HCT116 (cell line): ENCODE measurements at regions not wholly inside any gene's neighbourhood (a gene's known extent, or its start where the extent isn't known, plus 50 kb on each side); places are given as distances from the start of the nearest gene placed in this dataset.

Experiments used
- ATAC-seq: fragments of 200-7000 bp; cut with Tn5 transposase; 2 replicates; pipeline ENCODE4 v1.9.1; 2020; ENCODE audit warnings: mild to moderate bottlenecking, moderate library complexity
- BruUV-seq: library from RNA; stranded (reverse); fragments of 400-500 nt; replicated peaks from 2 replicates; lab custom pipeline; 2021; lab: Mats Ljungman, UMichigan
- CTCF ChIA-PET: fragments of 300-600 bp; sonication (Branson Sonifier 250); formaldehyde crosslinking; loops from one replicate; lab custom pipeline; 2021; ENCODE audit warnings: antibody characterized with exemption; lab: Charles Lee
- POLR2A ChIA-PET: fragments of 300-600, 350-600 bp; sonication (Branson Sonifier 250); formaldehyde crosslinking; loops from one replicate; lab custom pipeline; 2021; ENCODE audit warnings: antibody characterized with exemption; lab: Charles Lee
- RAD21 ChIA-PET, 2 experiments: fragments of 300-600 bp; sonication (Branson Sonifier 250); formaldehyde crosslinking; loops; one replicate each; lab custom pipeline; 2023; ENCODE audit warnings: low total read pairs in 2 of 2; ENCODE audit not compliant: uncharacterized antibody in 2 of 2, unreplicated experiment in 2 of 2, low non-redundant PET in 1 of 2; lab: Charles Lee
- DNase-seq: peaks from one replicate; pipeline ENCODE4 v3.0.0-alpha.2; 2010; ENCODE audit warnings: low read depth, low spot score
- H2AFZ ChIP-seq: fragments of 200-600 bp; shearing (Covaris generic), sonication (generic); 2 replicates; pipeline ENCODE4 v1.6.1; 2017; ENCODE audit warnings: low read depth, mixed run types, mixed read lengths, antibody characterized with exemption, low read length; ENCODE audit not compliant: poor library complexity, severe bottlenecking
- H3K27ac ChIP-seq: 2 replicates; pipeline ENCODE4 v1.5.1; 2012; ENCODE audit warnings: low read depth, low read length
- H3K27me3 ChIP-seq: fragments of 200-600 bp; sonication (generic); 2 replicates; pipeline ENCODE4 v1.6.1; 2016; ENCODE audit warnings: mixed run types, low read length, mixed read lengths; ENCODE audit not compliant: insufficient read depth
- H3K36me3 ChIP-seq, 2 experiments: fragments of 200-500 bp in 1 of 2; fragments of 200-600 bp in 1 of 2; sonication (Bioruptor generic) in 1 of 2; sonication (generic) in 1 of 2; 2 replicates each; pipeline versions ENCODE4 v1.5.1 to v1.6.1; 2014 to 2016; ENCODE audit warnings: low read length in 2 of 2, inconsistent platforms in 1 of 2, mixed read lengths in 1 of 2, mixed run types in 1 of 2; ENCODE audit not compliant: insufficient read depth in 2 of 2, control insufficient read depth in 1 of 2
- H3K4me1 ChIP-seq, 2 experiments: fragments of 200-600 bp in 1 of 2; sonication (generic) in 1 of 2; 2 replicates each; pipeline versions ENCODE4 v1.5.1 to v1.6.1; 2012 to 2017; ENCODE audit warnings: low read length in 2 of 2, inconsistent platforms in 1 of 2, mild to moderate bottlenecking in 1 of 2, mixed read lengths in 1 of 2, mixed run types in 1 of 2, moderate library complexity in 1 of 2; ENCODE audit not compliant: insufficient read depth in 2 of 2, control insufficient read depth in 1 of 2
- H3K4me2 ChIP-seq: fragments of 200-600 bp; sonication (generic); 2 replicates; pipeline ENCODE4 v1.6.1; 2017; ENCODE audit warnings: mixed run types, low read length, mixed read lengths
- H3K4me3 ChIP-seq, 2 experiments: fragments of 200-600 bp in 1 of 2; sonication (generic) in 1 of 2; replicated peaks in 1 of 2; 2 replicates each; pipeline ENCODE4 v1.5.1; 2011 to 2016; ENCODE audit warnings: low read length in 2 of 2, control low read depth in 1 of 2, low read depth in 1 of 2, mild to moderate bottlenecking in 1 of 2, mixed read lengths in 1 of 2, mixed run types in 1 of 2
- H3K79me2 ChIP-seq: fragments of 200-600 bp; sonication (generic); 2 replicates; pipeline ENCODE4 v1.6.1; 2017; ENCODE audit warnings: mild to moderate bottlenecking, mixed run types, low read length, moderate library complexity, mixed read lengths; ENCODE audit not compliant: insufficient read depth
- H3K9ac ChIP-seq: fragments of 200-600 bp; sonication (generic); 2 replicates; pipeline ENCODE4 v1.6.1; 2016; ENCODE audit warnings: low read length, mixed read lengths
- H3K9me2 ChIP-seq: fragments of 200-600 bp; sonication (generic), shearing (Covaris generic); 2 replicates; pipeline ENCODE4 v1.6.1; 2017; ENCODE audit warnings: mixed run types, mild to moderate bottlenecking, moderate library complexity; ENCODE audit not compliant: insufficient read depth
- H3K9me3 ChIP-seq, 2 experiments: fragments of 200-500 bp in 1 of 2; fragments of 200-600 bp in 1 of 2; sonication (Bioruptor generic) in 1 of 2; sonication (generic) in 1 of 2; 2 replicates each; pipeline ENCODE4 v1.6.1; 2014 to 2017; ENCODE audit warnings: low read length in 2 of 2, mixed read lengths in 2 of 2, inconsistent platforms in 1 of 2, low read depth in 1 of 2, mild to moderate bottlenecking in 1 of 2, mixed run types in 1 of 2, moderate library complexity in 1 of 2; ENCODE audit not compliant: control insufficient read depth in 1 of 2, insufficient read depth in 1 of 2
- H4K20me1 ChIP-seq: fragments of 200-600 bp; sonication (generic), shearing (Covaris generic); 2 replicates; pipeline ENCODE4 v1.6.1; 2017; ENCODE audit warnings: mixed run types, mild to moderate bottlenecking, moderate library complexity; ENCODE audit not compliant: insufficient read depth
- MAX ChIP-seq: IDR thresholded peaks from 2 replicates; pipeline ENCODE4 v1.6.1; 2012
- ZFX ChIP-seq: fragments of 450-650 bp; IDR thresholded peaks from 2 replicates; pipeline ENCODE4 v1.6.1; 2017
- intact Hi-C: fragments of 100-400 bp; cut with micrococcal nuclease; formaldehyde crosslinking; loops from 2 replicates; pipeline ENCODE4 v1.10.0; 2022
- TF ChIP-seq, protein P1 (sequence below): IDR thresholded peaks from 2 replicates; pipeline ENCODE4 v1.6.1; 2012

DNA sequence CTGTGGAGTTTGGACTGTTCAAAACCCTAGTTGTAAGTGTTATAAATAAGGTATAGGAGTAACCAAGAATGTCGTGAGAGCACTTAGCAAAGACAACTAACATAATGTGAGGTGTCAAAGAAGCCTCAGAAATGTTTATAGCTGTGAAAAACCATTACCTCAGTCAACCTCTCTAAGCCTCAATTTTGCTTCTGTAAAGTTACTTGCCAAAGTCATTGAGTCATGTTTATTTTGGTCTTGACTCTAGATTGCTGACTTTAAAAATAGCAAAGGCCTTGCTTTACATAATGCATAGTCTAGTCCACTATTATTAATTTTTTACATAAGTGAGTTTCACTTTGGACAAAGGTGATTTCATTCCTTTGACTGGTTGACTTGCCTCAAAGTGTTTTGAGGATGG, 257.6 kb upstream of the CXXC4 start:
- H3K36me3 ChIP-seq, result no peaks in the 10 kb centered on the region
- no peaks in the 10 kb centered on the region for H3K9me2 ChIP-seq
- H3K4me3 ChIP-seq, result no peak overlapping the region

DNA sequence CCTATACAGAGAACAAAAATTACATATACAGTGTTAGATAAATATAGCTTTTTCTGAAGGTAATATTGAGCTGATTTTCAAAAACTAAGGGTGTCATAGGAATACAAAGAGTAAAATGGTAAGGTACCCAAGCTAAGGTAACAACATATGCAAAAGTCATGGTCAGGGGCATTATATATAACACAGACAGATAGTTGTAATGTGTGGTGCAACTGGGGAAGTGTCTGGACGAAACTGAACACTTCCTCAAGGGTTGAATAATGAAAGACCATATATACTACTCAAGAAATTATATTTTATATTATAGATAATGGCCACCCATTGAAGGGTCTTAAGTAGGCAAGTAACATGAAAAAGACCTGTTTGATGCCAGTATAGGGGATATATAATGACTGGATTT, 262.1 kb upstream of the CXXC4 start:
- Histone ChIP-seq H3K9me2 (no peaks in the 10 kb centered on the region), H2AFZ (no peak overlapping the region), H3K27ac (no peak overlapping the region), H3K36me3 (no peaks in the 10 kb centered on the region), H3K9me3 (no peaks in the 10 kb centered on the region), H3K4me1 (no peaks in the 10 kb centered on the region), H3K4me3 (no peak overlapping the region), H3K9ac (no peak overlapping the region), H3K4me2 (no peak overlapping the region), H3K27me3 (no peaks in the 10 kb centered on the region), H4K20me1 (no peaks in the 10 kb centered on the region), H3K79me2 (no peaks in the 10 kb centered on the region)
- BruUV-seq, result no TSS peak
- intact Hi-C loops, result no loop called here
- ATAC-seq (no peak), DNase-seq (no peak)
- TF ChIP-seq MAX, result no peak
- ChIA-PET POLR2A (no interaction called here), CTCF (no interaction called here), RAD21 (no interaction called here)

More for the DNA sequence above, 257.6 kb upstream of the CXXC4 start:
- H3K9ac ChIP-seq, result no peak overlapping the region
- POLR2A ChIA-PET, result no interaction called here
- no TSS peak for BruUV-seq
- peaks cover 3 to 15% of the 10 kb centered on the region in 2 experiments; a peak in 3 of 4 replicates for H3K4me1 ChIP-seq
- H3K4me2 ChIP-seq, result no peak overlapping the region
- no peak overlapping the region for H2AFZ ChIP-seq
- H4K20me1 ChIP-seq, result no peaks in the 10 kb centered on the region
- no peaks in the 10 kb centered on the region for H3K79me2 ChIP-seq
- DNase-seq (no peak), ATAC-seq (no peak)
- H3K9me3 ChIP-seq, result no peaks in the 10 kb centered on the region
- intact Hi-C loops, result no loop called here
- no peak for TF ChIP-seq ZFX
- TF ChIP-seq MAX, result no peak
- TF ChIP-seq, protein P1, sequence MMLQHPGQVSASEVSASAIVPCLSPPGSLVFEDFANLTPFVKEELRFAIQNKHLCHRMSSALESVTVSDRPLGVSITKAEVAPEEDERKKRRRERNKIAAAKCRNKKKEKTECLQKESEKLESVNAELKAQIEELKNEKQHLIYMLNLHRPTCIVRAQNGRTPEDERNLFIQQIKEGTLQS, result no peak
- H3K27me3 ChIP-seq, result no peaks in the 10 kb centered on the region
- CTCF ChIA-PET, result no interaction called here
- RAD21 ChIA-PET, result no interaction called here
- H3K27ac ChIP-seq, result no peak overlapping the region
